Muscle of leg (tissue), 3 donors: ENCODE measurements at regions not wholly inside any gene's neighbourhood (a gene's known extent, or its start where the extent isn't known, plus 50 kb on each side); places are given as distances from the start of the nearest gene placed in this dataset.
"Not testable (repeated sequence)": the region's sequence is repeated elsewhere in the genome, so short reads cannot be mapped to it uniquely, and the experiment has no call there.

Experiments used
- DNase-seq: peaks from one replicate; pipeline ENCODE4 v3.0.0; 2013
- H3K27ac ChIP-seq: one replicate; pipeline ENCODE4 v1.5.1; 2013; ENCODE audit warnings: mild to moderate bottlenecking, low read length, control low read depth
- H3K27me3 ChIP-seq: one replicate; pipeline ENCODE4 v1.6.1; 2013; ENCODE audit warnings: low read length; ENCODE audit not compliant: control insufficient read depth, insufficient read depth
- H3K36me3 ChIP-seq: one replicate; pipeline ENCODE4 v1.6.1; 2013; ENCODE audit warnings: low read length; ENCODE audit not compliant: control insufficient read depth, insufficient read depth
- H3K4me1 ChIP-seq: one replicate; pipeline ENCODE4 v1.6.1; 2013; ENCODE audit warnings: low read length; ENCODE audit not compliant: control insufficient read depth, insufficient read depth
- H3K4me3 ChIP-seq: one replicate; pipeline ENCODE4 v1.5.1; 2013; ENCODE audit warnings: low read length, control low read depth
- H3K9me3 ChIP-seq: replicated peaks from 2 replicates; pipeline ENCODE4 v1.6.1; 2013; ENCODE audit warnings: low read depth, low read length; ENCODE audit not compliant: control insufficient read depth
- WGBS: methylation state at CpG from one replicate; pipeline ENCODE4 v1.1.5; 2013; ENCODE audit warnings: missing lambda C conversion rate; ENCODE audit not compliant: insufficient coverage; 5-methylcytosine and 5-hydroxymethylcytosine counted together

DNA sequence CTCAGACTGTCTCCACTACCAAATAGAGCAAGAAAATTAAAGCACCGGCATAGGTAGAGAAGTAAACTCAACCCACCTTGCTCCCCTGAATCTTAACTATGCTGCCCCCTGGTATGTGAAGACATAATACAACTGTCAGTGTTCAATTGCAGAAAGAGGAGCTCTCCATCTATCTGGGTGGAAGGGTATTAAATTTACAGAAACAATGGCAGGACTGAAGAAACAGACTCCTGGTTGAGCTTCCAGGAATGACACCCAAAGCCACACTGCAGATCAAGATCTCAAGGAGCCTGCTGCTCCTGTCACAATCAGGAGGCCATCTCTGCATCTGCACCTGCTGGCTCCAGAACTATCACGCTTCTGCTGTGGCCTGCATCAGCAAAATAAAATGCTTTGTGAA lies 132.1 kb upstream of the BMAL1 start:
- no peaks in the 10 kb centered on the region for H3K4me1 ChIP-seq
- no peaks in the 10 kb centered on the region for H3K36me3 ChIP-seq
- no CpG with 5 or more reads among the region's 2 CpGs for WGBS
- H3K9me3 ChIP-seq, result no peaks in the 10 kb centered on the region
- H3K27ac ChIP-seq, result no peak overlapping the region
- no peak for DNase-seq
- no peaks in the 10 kb centered on the region for H3K27me3 ChIP-seq
- no peak overlapping the region for H3K4me3 ChIP-seq

DNA sequence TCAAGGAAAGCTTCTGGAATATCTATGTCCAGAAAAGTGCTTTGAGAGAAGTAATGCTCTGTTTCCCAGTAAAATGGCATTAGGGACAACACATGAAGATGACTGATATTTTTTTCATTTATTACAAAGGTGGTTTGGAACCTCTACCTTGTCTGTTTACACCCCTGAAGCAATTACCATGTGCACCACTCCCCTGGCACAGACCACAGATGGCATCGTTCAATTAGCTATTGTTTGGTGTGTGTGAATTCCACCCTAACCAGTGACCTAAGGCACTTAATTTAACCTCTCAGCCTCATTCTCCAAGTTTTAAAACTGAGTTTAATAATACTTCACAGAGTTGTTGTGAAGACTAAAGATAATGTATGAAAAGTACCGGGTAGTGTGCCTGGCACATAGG lies 127.6 kb upstream of the BMAL1 start:
- no peak overlapping the region for H3K4me3 ChIP-seq

GRCh38 chr11:13150487-13150886 lies 127.1 kb upstream of the BMAL1 start:
- Histone ChIP-seq H3K4me1 (no peaks in the 10 kb centered on the region), H3K36me3 (no peaks in the 10 kb centered on the region), H3K27ac (no peak overlapping the region), H3K9me3 (no peaks in the 10 kb centered on the region), H3K4me3 (no peak overlapping the region), H3K27me3 (no peaks in the 10 kb centered on the region)
- no peak for DNase-seq
- no CpG with 5 or more reads among the region's 5 CpGs for WGBS

More for the DNA sequence above, 127.6 kb upstream of the BMAL1 start:
- no peaks in the 10 kb centered on the region for H3K9me3 ChIP-seq
- H3K36me3 ChIP-seq, result no peaks in the 10 kb centered on the region
- no CpG with 5 or more reads among the region's 2 CpGs for WGBS
- H3K27ac ChIP-seq, result no peak overlapping the region
- H3K4me1 ChIP-seq, result no peaks in the 10 kb centered on the region
- H3K27me3 ChIP-seq, result no peaks in the 10 kb centered on the region
- no peak for DNase-seq

DNA sequence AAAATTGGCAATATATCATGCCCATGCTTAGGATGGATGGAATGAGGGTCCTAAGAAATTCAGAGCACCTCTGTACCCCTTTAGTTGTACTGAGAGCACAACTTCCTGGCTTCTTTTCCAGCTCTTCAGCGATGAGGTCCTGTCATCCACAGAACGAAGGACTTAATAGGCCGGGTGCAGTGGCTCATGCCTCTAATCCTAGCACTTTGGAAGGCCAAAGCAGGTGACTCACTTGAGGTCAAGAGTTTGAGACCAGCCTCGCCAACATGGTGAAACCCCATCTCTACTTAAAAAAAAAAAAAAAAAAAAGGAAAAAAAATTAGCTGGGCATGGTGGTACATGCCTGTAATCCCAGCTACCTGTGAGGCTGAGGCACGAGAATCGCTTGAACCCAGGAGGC lies 125.3 kb upstream of the BMAL1 start:
- Histone ChIP-seq H3K27ac (no peak overlapping the region), H3K27me3 (no peaks in the 10 kb centered on the region), H3K4me3 (no peak overlapping the region), H3K4me1 (no peaks in the 10 kb centered on the region), H3K9me3 (no peaks in the 10 kb centered on the region), H3K36me3 (no peaks in the 10 kb centered on the region)
- 93% methylated on average over 5 of the region's 6 CpGs for WGBS
- DNase-seq, result no peak

GRCh38 chr11:13152736-13153541 lies 124.7 kb upstream of the BMAL1 start:
- no peaks in the 10 kb centered on the region for H3K4me1 ChIP-seq
- DNase-seq, result peak; percentile 10
- H3K9me3 ChIP-seq, result no peaks in the 10 kb centered on the region
- no peak overlapping the region for H3K4me3 ChIP-seq
- no CpG with 5 or more reads among the region's 2 CpGs for WGBS
- H3K27me3 ChIP-seq, result no peaks in the 10 kb centered on the region
- no peak overlapping the region for H3K27ac ChIP-seq
- H3K36me3 ChIP-seq, result no peaks in the 10 kb centered on the region

- H3K36me3 ChIP-seq, H3K27me3 ChIP-seq, H3K4me1 ChIP-seq, H3K9me3 ChIP-seq, H3K4me3 ChIP-seq, DNase-seq, H3K27ac ChIP-seq: not testable (repeated sequence)
- no CpG with 5 or more reads among the region's 1 CpG for WGBS
Observed at GRCh38 chr11:13154374-13154773, 123.2 kb upstream of the BMAL1 start.

- Histone ChIP-seq H3K4me3 (no peak overlapping the region), H3K9me3 (no peaks in the 10 kb centered on the region), H3K4me1 (no peaks in the 10 kb centered on the region), H3K36me3 (no peaks in the 10 kb centered on the region), H3K27ac (no peak overlapping the region), H3K27me3 (peaks cover 3% of the 10 kb centered on the region)
- WGBS, result 41% methylated on average over 6 of the region's 7 CpGs
- DNase-seq, result no peak
Observed at GRCh38 chr11:13160346-13160745, 117.2 kb upstream of the BMAL1 start.

DNA sequence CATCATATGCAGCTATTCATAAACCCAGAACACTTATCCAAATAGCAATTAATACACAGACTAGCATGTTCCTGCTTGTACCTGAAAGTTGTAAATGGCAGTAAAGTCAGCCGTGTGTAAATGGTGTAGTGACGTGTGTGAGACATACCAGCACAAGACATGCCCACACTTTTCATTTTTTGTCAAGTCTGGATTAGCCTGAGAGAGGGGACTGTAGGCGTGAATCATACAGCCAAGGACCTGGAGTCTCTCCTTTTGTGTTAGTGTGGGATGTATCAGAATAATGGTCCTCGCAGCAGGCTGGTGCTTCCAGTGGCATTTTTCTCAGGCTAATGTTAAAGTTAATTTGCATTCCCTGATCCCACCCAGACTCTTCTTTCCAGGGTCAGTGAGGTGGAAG lies 116.8 kb upstream of the BMAL1 start:
- no peak for DNase-seq
- no CpG with 5 or more reads among the region's 4 CpGs for whole genome bisulfite sequencing
- Histone ChIP-seq H3K36me3 (no peaks in the 10 kb centered on the region), H3K4me1 (no peaks in the 10 kb centered on the region), H3K4me3 (no peak overlapping the region), H3K27ac (no peak overlapping the region), H3K27me3 (peaks cover 3% of the 10 kb centered on the region), H3K9me3 (no peaks in the 10 kb centered on the region)

GRCh38 chr11:13163158-13163557 lies 114.4 kb upstream of the BMAL1 start:
- WGBS, result 11% methylated on average over 2 of the region's 2 CpGs
- Histone ChIP-seq H3K9me3 (no peaks in the 10 kb centered on the region), H3K27me3 (peaks cover 3% of the 10 kb centered on the region), H3K4me3 (no peak overlapping the region), H3K27ac (no peak overlapping the region), H3K4me1 (no peaks in the 10 kb centered on the region), H3K36me3 (no peaks in the 10 kb centered on the region)
- no peak for DNase-seq

DNA sequence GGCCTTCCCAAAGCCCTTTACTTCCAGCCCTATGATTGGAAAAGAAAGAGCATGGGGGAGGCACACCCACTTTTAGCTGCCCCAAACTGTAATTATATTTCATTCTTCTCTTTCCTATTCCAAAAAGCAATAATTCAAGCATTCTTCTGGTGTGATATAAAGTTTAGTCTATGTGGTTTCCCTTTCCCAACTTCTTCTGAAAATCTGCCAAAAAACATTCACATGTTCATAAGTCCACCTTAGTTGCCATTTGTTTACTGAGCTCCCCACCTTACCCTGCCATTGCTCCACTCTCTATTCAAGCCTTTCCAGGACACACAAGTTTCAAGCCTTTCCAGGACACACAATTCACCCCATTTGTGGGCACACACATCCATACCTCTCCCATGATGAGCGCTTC lies 111.6 kb upstream of the BMAL1 start:
- Histone ChIP-seq H3K4me3 (no peak overlapping the region), H3K27ac (no peak overlapping the region), H3K4me1 (no peaks in the 10 kb centered on the region), H3K36me3 (no peaks in the 10 kb centered on the region), H3K9me3 (no peaks in the 10 kb centered on the region), H3K27me3 (no peaks in the 10 kb centered on the region)
- WGBS, result 100% methylated on average over 1 of the region's 1 CpG
- no peak for DNase-seq

- Histone ChIP-seq H3K4me3 (no peak overlapping the region), H3K9me3 (no peaks in the 10 kb centered on the region), H3K27me3 (no peaks in the 10 kb centered on the region), H3K4me1 (no peaks in the 10 kb centered on the region), H3K27ac (no peak overlapping the region), H3K36me3 (no peaks in the 10 kb centered on the region)
- WGBS, result 80% methylated on average over 1 of the region's 4 CpGs
- no peak for DNase-seq
Observed at GRCh38 chr11:13168271-13168670, 109.3 kb upstream of the BMAL1 start.
